OCI-LY1 (cell line): ENCODE measurements at regions not wholly inside any gene's neighbourhood (a gene's known extent, or its start where the extent isn't known, plus 50 kb on each side); places are given as distances from the start of the nearest gene placed in this dataset.

Experiments used
- H2AFZ ChIP-seq: fragments of 200-600 bp; sonication (generic), shearing (Covaris generic); 2 replicates; pipeline ENCODE4 v1.6.0; 2014; ENCODE audit warnings: antibody characterized with exemption, mild to moderate bottlenecking, low read length
- H3F3A ChIP-seq: fragments of 200-600 bp; sonication (generic), shearing (Covaris generic); 2 replicates; pipeline ENCODE4 v1.6.0; 2014; ENCODE audit warnings: mild to moderate bottlenecking, antibody characterized with exemption, low read length, moderate library complexity; ENCODE audit not compliant: insufficient read depth
- H3K27ac ChIP-seq: fragments of 200-600 bp; sonication (generic); 2 replicates; pipeline ENCODE4 v1.5.1; 2014; ENCODE audit warnings: low read length, mixed run types, mild to moderate bottlenecking, low read depth; ENCODE audit not compliant: poor library complexity, severe bottlenecking
- H3K27me3 ChIP-seq: fragments of 200-600 bp; sonication (generic); 2 replicates; pipeline ENCODE4 v1.6.0; 2014; ENCODE audit warnings: antibody characterized with exemption, mild to moderate bottlenecking, low read length, moderate library complexity; ENCODE audit not compliant: insufficient read depth
- H3K36me3 ChIP-seq: fragments of 200-600 bp; sonication (generic); 2 replicates; pipeline ENCODE4 v1.6.1; 2014; ENCODE audit warnings: mild to moderate bottlenecking, antibody characterized with exemption, low read length, moderate library complexity, mixed read lengths; ENCODE audit not compliant: insufficient read depth
- H3K4me1 ChIP-seq: fragments of 200-600 bp; sonication (generic); 2 replicates; pipeline ENCODE4 v1.5.1; 2014; ENCODE audit warnings: mild to moderate bottlenecking, low read length, moderate library complexity; ENCODE audit not compliant: insufficient read depth, severe bottlenecking
- H3K4me2 ChIP-seq: fragments of 200-600 bp; sonication (generic), shearing (Covaris generic); 2 replicates; pipeline ENCODE4 v1.6.1; 2014; ENCODE audit warnings: low read length
- H3K4me3 ChIP-seq: fragments of 200-600 bp; sonication (generic); 2 replicates; pipeline ENCODE4 v1.5.1; 2014; ENCODE audit warnings: low read length, low read depth, mild to moderate bottlenecking, mixed read lengths; ENCODE audit not compliant: poor library complexity, severe bottlenecking
- H3K79me2 ChIP-seq: fragments of 200-600 bp; shearing (Covaris generic); 2 replicates; pipeline ENCODE4 v1.6.1; 2016; ENCODE audit warnings: mixed run types, low read length, mixed read lengths; ENCODE audit not compliant: insufficient read depth
- H3K9ac ChIP-seq: fragments of 200-600 bp; sonication (generic), shearing (Covaris generic); 2 replicates; pipeline ENCODE4 v1.6.1; 2014; ENCODE audit warnings: mild to moderate bottlenecking, low read length, mixed read lengths
- H3K9me2 ChIP-seq: fragments of 200-600 bp; sonication (generic), shearing (Covaris generic); 2 replicates; pipeline ENCODE4 v1.6.1; 2014; ENCODE audit warnings: low read depth, mild to moderate bottlenecking, low read length, mixed read lengths
- H3K9me3 ChIP-seq: fragments of 200-600 bp; shearing (Covaris generic); 2 replicates; pipeline ENCODE4 v1.6.1; 2014; ENCODE audit warnings: low read length, mixed read lengths
- H4K20me1 ChIP-seq: fragments of 200-600 bp; sonication (generic), shearing (Covaris generic); 2 replicates; pipeline ENCODE4 v1.6.0; 2016; ENCODE audit warnings: mild to moderate bottlenecking, low read length; ENCODE audit not compliant: insufficient read depth
- CTCF ChIP-seq: fragments of 200-600 bp; sonication (generic), shearing (Covaris generic); IDR thresholded peaks from 2 replicates; pipeline ENCODE4 v1.5.1; 2017; ENCODE audit warnings: mild to moderate bottlenecking, antibody characterized with exemption, low read length, moderate library complexity, mixed read lengths
- EZH2 ChIP-seq: fragments of 200-600 bp; sonication (generic), shearing (Covaris generic); IDR thresholded peaks from 2 replicates; pipeline ENCODE4 v1.8.0; 2017; ENCODE audit warnings: borderline replicate concordance, mixed run types, mild to moderate bottlenecking, antibody characterized with exemption, low read length, moderate library complexity, mixed read lengths

- Histone ChIP-seq H3K79me2 (no peaks in the 10 kb centered on the region), H2AFZ (no peak overlapping the region), H3K36me3 (no peaks in the 10 kb centered on the region), H3K4me2 (no peak overlapping the region), H3K27me3 (no peaks in the 10 kb centered on the region), H3K9me3 (no peaks in the 10 kb centered on the region), H3K9ac (no peak overlapping the region), H4K20me1 (no peaks in the 10 kb centered on the region), H3K9me2 (no peaks in the 10 kb centered on the region), H3K27ac (no peak overlapping the region), H3K4me3 (no peak overlapping the region), H3K4me1 (no peaks in the 10 kb centered on the region), H3F3A (no peaks in the 10 kb centered on the region)
- TF ChIP-seq CTCF (no peak), EZH2 (no peak)
These were observed 301.4 kb downstream of the GRIA2 start for GRCh38 chr4:157521906-157522305.

GRCh38 chr4:157514711-157515110 lies 294.2 kb downstream of the GRIA2 start:
- Histone ChIP-seq H3K4me1 (no peaks in the 10 kb centered on the region), H3K4me3 (no peak overlapping the region), H2AFZ (no peak overlapping the region), H3K9ac (no peak overlapping the region), H3K9me3 (no peaks in the 10 kb centered on the region), H3K27me3 (no peaks in the 10 kb centered on the region), H3K36me3 (no peaks in the 10 kb centered on the region), H3K4me2 (no peak overlapping the region), H3K27ac (no peak overlapping the region), H4K20me1 (no peaks in the 10 kb centered on the region), H3K9me2 (no peaks in the 10 kb centered on the region), H3K79me2 (no peaks in the 10 kb centered on the region), H3F3A (no peaks in the 10 kb centered on the region)
- no peak for TF ChIP-seq EZH2
- TF ChIP-seq CTCF, result peak; percentile 66

GRCh38 chr4:157509341-157509740 lies 288.8 kb downstream of the GRIA2 start:
- Histone ChIP-seq H3K4me1 (no peaks in the 10 kb centered on the region), H3K27ac (no peak overlapping the region), H3K79me2 (no peaks in the 10 kb centered on the region), H3K27me3 (no peaks in the 10 kb centered on the region), H3F3A (no peaks in the 10 kb centered on the region), H2AFZ (no peak overlapping the region), H3K4me2 (no peak overlapping the region), H3K9me2 (no peaks in the 10 kb centered on the region), H3K9me3 (no peaks in the 10 kb centered on the region), H3K9ac (no peak overlapping the region), H3K36me3 (no peaks in the 10 kb centered on the region), H4K20me1 (no peaks in the 10 kb centered on the region), H3K4me3 (no peak overlapping the region)
- TF ChIP-seq EZH2 (no peak), CTCF (no peak)
